GM23248 (cell line): ENCODE measurements at regions not wholly inside any gene's neighbourhood (a gene's known extent, or its start where the extent isn't known, plus 50 kb on each side); places are given as distances from the start of the nearest gene placed in this dataset.

Experiments
- DNase-seq: peaks from one replicate; pipeline ENCODE4 v3.0.0-alpha.2; 2015
- H2AFZ ChIP-seq: fragments of 200-600 bp; sonication (generic); 2 replicates; pipeline ENCODE4 v1.6.1; 2016; ENCODE audit warnings: antibody characterized with exemption
- H3F3A ChIP-seq: fragments of 200-600 bp; sonication (generic); 2 replicates; pipeline ENCODE4 v1.6.1; 2016; ENCODE audit warnings: mild to moderate bottlenecking, antibody characterized with exemption, mixed run types; ENCODE audit not compliant: insufficient read depth
- H3K27ac ChIP-seq: fragments of 200-600 bp; sonication (generic); 2 replicates; pipeline ENCODE4 v1.5.1; 2016; ENCODE audit warnings: mild to moderate bottlenecking
- H3K27me3 ChIP-seq: fragments of 200-600 bp; sonication (generic); replicated peaks from 2 replicates; pipeline ENCODE4 v1.6.1; 2016; ENCODE audit warnings: mild to moderate bottlenecking; ENCODE audit not compliant: insufficient read depth
- H3K36me3 ChIP-seq: fragments of 200-600 bp; sonication (generic); 2 replicates; pipeline ENCODE4 v1.6.1; 2016; ENCODE audit warnings: low read depth, mild to moderate bottlenecking
- H3K4me1 ChIP-seq: fragments of 200-600 bp; sonication (generic); 2 replicates; pipeline ENCODE4 v1.6.1; 2016; ENCODE audit warnings: mild to moderate bottlenecking; ENCODE audit not compliant: insufficient read depth
- H3K4me2 ChIP-seq: fragments of 200-600 bp; sonication (generic); one replicate; pipeline ENCODE4 v1.6.1; 2016; ENCODE audit warnings: mild to moderate bottlenecking; ENCODE audit not compliant: unreplicated experiment
- H3K4me3 ChIP-seq: fragments of 200-600 bp; sonication (generic); 2 replicates; pipeline ENCODE4 v1.5.1; 2016; ENCODE audit warnings: mild to moderate bottlenecking
- H3K79me2 ChIP-seq: fragments of 200-600 bp; sonication (generic); 2 replicates; pipeline ENCODE4 v1.6.1; 2016; ENCODE audit warnings: mild to moderate bottlenecking; ENCODE audit not compliant: insufficient read depth
- H3K9ac ChIP-seq: fragments of 200-600 bp; sonication (generic); 2 replicates; pipeline ENCODE4 v1.6.1; 2016; ENCODE audit warnings: mild to moderate bottlenecking
- H3K9me2 ChIP-seq: fragments of 200-600 bp; sonication (generic); 2 replicates; pipeline ENCODE4 v1.6.1; 2016; ENCODE audit warnings: mixed run types, mild to moderate bottlenecking, moderate library complexity; ENCODE audit not compliant: insufficient read depth
- H3K9me3 ChIP-seq: fragments of 200-600 bp; sonication (generic); one replicate; pipeline ENCODE4 v1.6.1; 2017; ENCODE audit warnings: low read depth
- H4K20me1 ChIP-seq: fragments of 200-600 bp; sonication (generic); 2 replicates; pipeline ENCODE4 v1.6.0; 2016; ENCODE audit not compliant: insufficient read depth
- EZH2 ChIP-seq: fragments of 200-600 bp; sonication (generic); IDR thresholded peaks from 2 replicates; pipeline ENCODE4 v1.6.1; 2018; ENCODE audit warnings: antibody characterized with exemption, mild to moderate bottlenecking; ENCODE audit not compliant: insufficient read depth, poor library complexity, severe bottlenecking
- EZH2phosphoT487 ChIP-seq: fragments of 200-600 bp; sonication (generic); IDR thresholded peaks from 2 replicates; pipeline ENCODE4 v1.6.1; 2018; ENCODE audit warnings: antibody characterized with exemption, moderate library complexity, mild to moderate bottlenecking, low read depth; ENCODE audit not compliant: insufficient read depth
- WGBS, 2 experiments: methylation state at CpG; one replicate each; pipeline ENCODE4 v1.1.6; 2015 to 2017; ENCODE audit warnings: low lambda C conversion rate in 2 of 2, low coverage in 1 of 2; ENCODE audit errors: missing lambda C conversion rate in 2 of 2; 5-methylcytosine and 5-hydroxymethylcytosine counted together
- in situ Hi-C: fragments of 300-500 bp; cut with MboI; formaldehyde crosslinking; loops from 2 replicates; pipeline ENCODE4 v1.15.0; 2020

- Histone ChIP-seq H3K36me3 (no peaks in the 10 kb centered on the region), H3K4me1 (no peaks in the 10 kb centered on the region), H3F3A (no peaks in the 10 kb centered on the region), H3K4me3 (no peak overlapping the region), H3K4me2 (no peak overlapping the region), H3K9ac (no peak overlapping the region), H3K27ac (no peak overlapping the region), H3K9me2 (no peaks in the 10 kb centered on the region), H3K9me3 (no peaks in the 10 kb centered on the region), H3K27me3 (no peaks in the 10 kb centered on the region), H2AFZ (no peak overlapping the region), H3K79me2 (no peaks in the 10 kb centered on the region), H4K20me1 (no peaks in the 10 kb centered on the region)
- DNase-seq, result no peak
- 58 to 60% methylated on average over 5 of the region's 5 CpGs for WGBS, 2 experiments
- in situ Hi-C loops, result no loop called here
- TF ChIP-seq EZH2phosphoT487, result no peak
- no peak for TF ChIP-seq EZH2
Measured at GRCh38 chr10:128689667-128690066, 563.4 kb upstream of the MKI67 start.

GRCh38 chr10:128693493-128694131 is 567.4 kb upstream of the MKI67 start:
- no peaks in the 10 kb centered on the region for H3K79me2 ChIP-seq
- H3K4me1 ChIP-seq, result no peaks in the 10 kb centered on the region
- DNase-seq, result no peak
- H3K4me3 ChIP-seq, result no peak overlapping the region
- H3K36me3 ChIP-seq, result no peaks in the 10 kb centered on the region
- no peaks in the 10 kb centered on the region for H3F3A ChIP-seq
- H2AFZ ChIP-seq, result no peak overlapping the region
- H3K9me2 ChIP-seq, result no peaks in the 10 kb centered on the region
- TF ChIP-seq EZH2, result no peak
- TF ChIP-seq EZH2phosphoT487, result no peak
- H3K9me3 ChIP-seq, result peaks cover 2% of the 10 kb centered on the region
- H3K4me2 ChIP-seq, result no peak overlapping the region
- H4K20me1 ChIP-seq, result no peaks in the 10 kb centered on the region
- WGBS, 2 experiments, result 38 to 44% methylated on average over 11 of the region's 11 CpGs
- no peak overlapping the region for H3K9ac ChIP-seq
- H3K27me3 ChIP-seq, result no peaks in the 10 kb centered on the region
- in situ Hi-C loops, result no loop called here
- H3K27ac ChIP-seq, result no peak overlapping the region

- Histone ChIP-seq H3K79me2 (no peaks in the 10 kb centered on the region), H3K9me3 (peaks cover 3% of the 10 kb centered on the region), H3K4me1 (no peaks in the 10 kb centered on the region), H4K20me1 (no peaks in the 10 kb centered on the region), H3K4me2 (no peak overlapping the region), H3F3A (no peaks in the 10 kb centered on the region), H3K4me3 (no peak overlapping the region), H3K9ac (no peak overlapping the region), H3K36me3 (no peaks in the 10 kb centered on the region), H3K27me3 (no peaks in the 10 kb centered on the region), H2AFZ (no peak overlapping the region), H3K9me2 (no peaks in the 10 kb centered on the region), H3K27ac (no peak overlapping the region)
- TF ChIP-seq EZH2 (no peak), EZH2phosphoT487 (no peak)
- DNase-seq, result no peak
- WGBS, 2 experiments, result 76 to 83% methylated on average over 24 of the region's 24 CpGs
- in situ Hi-C loops, result no loop called here
Measured at GRCh38 chr10:128694168-128694850, 568.1 kb upstream of the MKI67 start.

- Histone ChIP-seq H4K20me1 (no peaks in the 10 kb centered on the region), H2AFZ (no peak overlapping the region), H3K9me3 (peaks cover 3% of the 10 kb centered on the region), H3K27me3 (no peaks in the 10 kb centered on the region), H3K36me3 (no peaks in the 10 kb centered on the region), H3K79me2 (no peaks in the 10 kb centered on the region), H3K4me2 (no peak overlapping the region), H3K27ac (no peak overlapping the region), H3F3A (no peaks in the 10 kb centered on the region), H3K4me3 (no peak overlapping the region), H3K9ac (no peak overlapping the region), H3K4me1 (no peaks in the 10 kb centered on the region), H3K9me2 (no peaks in the 10 kb centered on the region)
- in situ Hi-C loops, result no loop called here
- no peak for DNase-seq
- WGBS, 2 experiments, result 74% methylated on average over 17 of the region's 17 CpGs
- TF ChIP-seq EZH2phosphoT487 (no peak), EZH2 (no peak)
Measured at GRCh38 chr10:128694851-128695725, 568.9 kb upstream of the MKI67 start.
